Left lobe of liver (tissue), 2 donors: ENCODE measurements at regions not wholly inside any gene's neighbourhood (a gene's known extent, or its start where the extent isn't known, plus 50 kb on each side); places are given as distances from the start of the nearest gene placed in this dataset.
A peak's percentile ranks its signal among the peaks of the same experiment; 100 is the strongest.

Experiments used
- ATAC-seq: fragments of 200-7000 bp; cut with Tn5 transposase; one replicate; pipeline ENCODE4 v1.9.1; 2020; ENCODE audit warnings: mild to moderate bottlenecking, moderate library complexity
- DNase-seq: peaks from one replicate; pipeline ENCODE4 v3.0.0-alpha.2; 2020; ENCODE audit warnings: low spot score
- donor health status: DM: no; HTN: no; CAD: no; lungs with moderate emphysema.
- donor health status: DM: no; HTN: yes; CAD: no.

DNA sequence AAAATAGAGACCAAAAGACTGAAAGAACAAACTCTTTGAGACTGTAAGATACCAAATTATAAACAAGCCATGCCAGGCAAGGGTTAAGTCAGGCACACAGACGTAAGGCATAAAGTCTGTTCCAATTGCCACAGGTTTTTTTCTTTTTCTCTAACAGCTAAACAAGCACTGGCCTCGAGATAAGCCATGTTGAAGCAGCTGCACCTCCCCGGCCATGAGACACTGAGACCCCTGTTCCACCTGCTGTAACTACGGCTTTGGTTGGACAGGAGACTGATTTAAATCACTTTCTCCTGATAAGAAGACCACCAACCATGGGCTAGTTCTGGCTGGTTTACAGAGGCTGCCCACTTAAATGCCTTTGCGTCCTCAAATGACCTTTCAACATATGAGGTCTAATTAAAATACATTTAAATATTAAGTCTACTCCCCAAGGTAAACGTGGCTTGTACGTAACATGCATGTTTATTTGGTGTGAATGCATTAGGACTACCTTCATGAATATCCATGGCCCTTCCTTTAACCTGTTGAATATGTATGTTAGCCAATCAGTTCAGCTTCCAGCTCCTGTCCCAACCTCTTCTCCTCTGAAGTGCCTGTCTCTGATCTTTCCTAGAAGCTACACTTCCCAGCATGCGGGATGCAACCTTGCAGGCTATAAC is 117.2 kb downstream of the CMPK2 start:
- DNase-seq (no peak), ATAC-seq (no peak)

- ATAC-seq = no peak
- DNase-seq = no peak
Observed at GRCh38 chr2:6749962-6750361, 115.7 kb downstream of the CMPK2 start.

DNA sequence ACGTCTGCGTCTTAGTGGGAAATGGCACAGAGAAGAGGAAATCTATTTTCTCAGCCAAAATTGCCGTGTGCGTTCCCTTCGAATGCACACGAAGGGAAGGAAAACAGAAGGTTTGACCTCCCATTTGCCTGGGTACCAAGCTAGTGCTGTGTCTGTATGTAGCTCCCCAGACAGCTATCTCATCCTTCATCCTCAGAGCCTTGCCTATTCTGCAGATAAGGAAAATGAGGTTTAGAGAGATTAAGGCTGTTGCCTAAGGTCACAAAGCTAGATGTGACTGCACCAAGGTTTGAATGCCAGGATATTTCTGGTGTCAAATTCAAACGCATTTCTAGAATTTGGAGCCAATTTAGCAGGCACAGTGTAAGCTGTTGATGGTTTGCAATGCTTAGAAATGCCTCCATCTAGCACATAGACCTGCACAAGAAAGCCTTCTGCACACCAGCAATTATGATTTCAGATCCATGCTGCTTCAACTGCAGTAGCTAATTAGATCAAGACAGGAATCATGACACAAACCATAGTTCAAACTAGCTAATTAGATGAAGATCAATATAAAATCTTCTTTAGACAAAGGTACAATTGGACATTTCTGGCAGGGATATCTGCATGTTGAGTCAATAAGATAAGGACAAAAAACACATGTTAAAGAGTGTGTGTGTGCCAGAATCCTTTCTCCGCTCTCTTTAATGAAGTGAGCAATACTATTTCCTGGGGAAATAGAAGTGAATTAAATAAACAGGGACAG is 115.1 kb downstream of the CMPK2 start:
- ATAC-seq = no peak

DNA sequence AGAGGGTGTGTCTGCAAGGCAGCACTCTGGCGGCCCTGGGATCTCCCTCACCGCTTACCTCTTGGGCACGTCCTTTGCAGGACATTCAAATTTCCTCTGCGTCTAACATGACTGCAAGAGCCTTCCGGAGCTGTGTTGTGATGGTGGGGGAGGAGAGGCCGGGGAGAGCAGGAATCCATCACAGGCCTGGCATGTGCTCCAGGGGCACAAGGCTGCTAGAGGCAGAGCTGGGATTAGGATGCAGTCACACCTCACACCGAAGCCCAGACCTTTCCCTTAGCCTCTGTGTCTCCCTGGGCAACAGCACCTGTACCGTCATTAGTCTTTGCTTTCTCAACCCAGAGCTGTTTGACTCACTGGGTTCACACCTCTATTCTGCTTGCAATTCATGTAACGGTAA is 111.3 kb downstream of the CMPK2 start:
- ATAC-seq = no peak
- no peak for DNase-seq

More for the DNA sequence above, 115.1 kb downstream of the CMPK2 start:
- no peak for DNase-seq

- ATAC-seq = no peak
- no peak for DNase-seq
Observed at GRCh38 chr2:6755456-6755855, 110.3 kb downstream of the CMPK2 start.

DNA sequence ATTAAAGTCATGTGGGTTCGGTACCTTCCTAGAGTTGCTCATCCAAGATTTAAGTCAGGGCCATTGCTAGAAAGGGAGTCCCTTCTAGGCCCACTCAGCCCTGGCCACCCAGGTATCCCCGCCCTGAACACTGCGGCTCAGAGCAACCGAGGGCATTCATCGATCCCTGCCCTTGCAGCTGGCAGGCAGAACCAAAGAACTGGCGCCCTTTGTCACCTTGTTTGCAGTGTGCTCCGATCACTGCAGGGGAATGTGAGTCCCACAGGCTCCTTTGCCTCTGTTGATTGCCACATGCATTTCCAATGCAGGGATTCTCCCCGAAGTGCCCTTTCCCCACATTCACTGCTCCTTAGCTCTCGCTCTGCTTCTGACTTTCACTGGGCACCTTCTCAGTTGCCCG is 108.5 kb downstream of the CMPK2 start:
- DNase-seq (peak; percentile 79), ATAC-seq (peak; percentile 100)

DNA sequence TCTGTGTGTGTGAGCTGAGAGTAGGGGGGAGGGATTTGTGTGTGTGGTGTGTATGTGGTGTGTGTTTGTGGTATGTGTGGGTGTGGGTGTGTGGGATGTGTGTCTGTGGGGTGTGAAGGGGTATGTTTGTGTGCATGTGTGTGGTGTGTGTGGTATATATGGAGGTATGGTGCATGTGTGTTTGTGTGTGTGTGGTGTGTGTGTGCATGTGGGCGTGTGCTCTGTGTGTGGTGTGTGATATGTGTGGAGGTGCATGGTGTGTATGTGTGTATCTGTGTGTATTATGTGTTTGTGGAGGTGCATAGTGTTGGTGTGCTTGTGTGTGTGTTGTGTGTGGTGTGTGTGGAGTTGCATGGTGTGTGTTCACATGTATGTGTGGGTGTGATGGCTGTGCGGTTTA is 106.0 kb downstream of the CMPK2 start:
- DNase-seq (no peak), ATAC-seq (no peak)

- ATAC-seq (no peak), DNase-seq (no peak)
Observed at GRCh38 chr2:6760132-6760531, 105.6 kb downstream of the CMPK2 start.

DNA sequence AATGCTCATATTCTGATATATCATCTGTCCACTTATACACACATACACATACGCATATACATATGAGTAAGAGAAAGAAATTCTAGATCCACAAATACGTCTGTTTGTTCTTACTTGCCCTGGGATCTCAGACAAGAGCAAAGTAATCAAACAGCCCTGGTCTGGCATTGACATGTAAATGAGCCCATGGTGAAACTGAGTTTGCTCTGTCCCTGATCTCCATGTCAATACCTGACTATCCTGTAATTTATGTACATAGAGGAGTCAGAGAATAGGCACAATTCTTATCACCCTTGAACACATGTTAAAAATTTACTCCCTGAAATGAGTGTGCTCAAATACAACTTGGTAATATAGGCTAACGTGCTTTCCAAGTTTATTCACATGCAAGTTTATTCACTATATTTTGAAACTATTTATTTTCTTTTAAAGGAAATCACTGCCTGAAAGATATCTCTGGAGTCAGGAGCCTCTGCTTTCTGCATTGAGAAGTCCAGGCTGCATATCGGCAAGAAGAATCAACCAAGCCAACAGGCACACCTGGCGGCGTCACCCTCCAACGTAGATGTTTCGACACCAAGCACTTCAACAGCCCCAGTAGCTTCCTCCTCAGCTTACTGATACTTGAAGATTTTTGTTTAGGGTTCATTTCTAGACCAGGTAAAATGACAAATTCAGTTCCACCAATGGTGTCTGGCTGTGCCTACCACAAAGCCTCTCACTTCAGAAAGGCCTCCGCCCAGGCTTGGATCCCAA is 100.6 kb downstream of the CMPK2 start:
- no peak for DNase-seq
- no peak for ATAC-seq

- DNase-seq (no peak), ATAC-seq (no peak)
Observed at GRCh38 chr2:6769346-6769745, 96.4 kb downstream of the CMPK2 start.

GRCh38 chr2:6770006-6770405 is 95.7 kb downstream of the CMPK2 start:
- no peak for DNase-seq
- no peak for ATAC-seq

DNA sequence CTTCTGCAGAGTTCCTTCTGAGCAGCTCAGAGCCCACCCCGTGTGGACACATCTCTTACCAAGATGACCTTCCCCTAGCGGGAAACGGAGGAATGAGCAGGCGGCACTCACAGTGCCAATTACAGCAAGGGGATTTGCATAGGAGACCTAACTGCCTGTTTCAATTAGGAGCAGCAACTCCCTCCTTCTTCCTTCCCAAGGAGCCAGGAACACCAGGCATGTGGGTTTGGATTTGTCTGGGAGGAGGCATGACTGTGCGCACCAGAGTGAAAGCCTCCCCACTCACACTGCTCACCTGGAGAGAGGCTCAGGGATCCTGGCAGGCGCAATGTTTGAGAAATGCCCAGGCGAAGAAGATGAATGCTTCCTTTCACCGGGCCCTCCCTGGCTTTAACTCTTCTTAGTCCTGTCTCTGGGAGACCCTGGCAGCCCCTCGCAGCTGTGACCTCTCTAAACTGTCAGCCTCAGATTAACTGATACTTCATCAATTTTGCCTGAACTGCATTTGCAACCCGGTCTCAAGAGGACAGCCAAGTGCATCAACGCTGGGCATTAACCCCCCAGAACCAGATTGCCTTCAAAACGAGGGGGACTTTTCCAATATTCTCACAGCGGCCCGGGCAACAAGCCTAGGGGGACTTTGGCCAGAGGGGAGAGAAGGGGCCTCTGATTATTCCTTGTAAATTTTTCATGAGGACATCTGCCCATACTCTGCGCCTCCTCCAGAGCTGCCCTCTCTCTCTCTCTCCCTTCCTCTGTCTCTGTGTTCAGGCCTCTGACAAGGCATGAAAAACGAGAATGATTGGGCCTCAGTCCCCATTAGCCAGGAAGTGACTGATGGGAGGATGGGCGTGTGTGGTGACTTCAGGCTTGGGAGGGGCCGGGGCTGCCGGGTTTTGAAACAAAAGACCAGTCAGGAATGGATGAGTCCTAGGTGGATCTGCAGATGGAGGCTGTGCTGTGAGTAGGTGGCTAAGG is 93.8 kb downstream of the CMPK2 start:
- DNase-seq = no peak
- no peak for ATAC-seq

GRCh38 chr2:6773007-6773693 is 92.6 kb downstream of the CMPK2 start:
- ATAC-seq (peak; percentile 96), DNase-seq (peak; percentile 68)

DNA sequence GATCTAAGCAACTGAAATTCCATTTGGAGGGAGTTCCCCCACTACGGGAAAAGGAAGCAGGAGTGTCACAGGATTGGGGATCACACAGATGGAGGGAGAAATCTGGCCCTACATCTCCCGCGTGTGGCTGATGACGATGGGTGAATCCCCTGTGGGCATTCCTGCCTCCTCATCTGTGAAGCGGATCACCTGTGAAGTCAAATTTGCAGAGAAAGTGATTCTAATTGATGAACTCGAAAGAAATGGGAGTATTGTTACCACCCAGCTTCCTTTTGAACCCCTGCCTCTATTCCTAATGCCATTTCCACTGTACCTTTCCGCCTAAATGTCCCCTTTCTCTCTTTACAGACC is 92.0 kb downstream of the CMPK2 start:
- ATAC-seq (no peak), DNase-seq (no peak)

GRCh38 chr2:6776125-6776524 is 89.6 kb downstream of the CMPK2 start:
- DNase-seq = no peak
- ATAC-seq = no peak

DNA sequence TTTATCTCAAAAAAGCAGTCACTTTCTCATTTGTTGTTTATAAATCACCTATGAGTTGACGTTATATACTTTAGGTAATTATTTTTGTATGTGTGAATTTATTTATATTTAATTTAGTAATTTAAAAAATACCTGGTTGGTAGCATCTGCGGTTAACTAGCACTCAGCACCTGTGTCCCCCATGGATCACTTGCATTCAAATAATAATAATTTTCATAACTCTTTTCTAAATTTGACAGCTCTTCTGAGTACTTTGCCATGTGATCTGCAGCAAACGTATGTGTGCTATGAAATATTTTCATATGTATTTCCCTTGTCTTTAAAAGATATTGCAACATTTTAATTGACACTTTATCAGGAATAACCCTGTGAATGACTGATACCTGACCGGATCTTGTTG is 88.1 kb downstream of the CMPK2 start:
- ATAC-seq = no peak
- DNase-seq = no peak

DNA sequence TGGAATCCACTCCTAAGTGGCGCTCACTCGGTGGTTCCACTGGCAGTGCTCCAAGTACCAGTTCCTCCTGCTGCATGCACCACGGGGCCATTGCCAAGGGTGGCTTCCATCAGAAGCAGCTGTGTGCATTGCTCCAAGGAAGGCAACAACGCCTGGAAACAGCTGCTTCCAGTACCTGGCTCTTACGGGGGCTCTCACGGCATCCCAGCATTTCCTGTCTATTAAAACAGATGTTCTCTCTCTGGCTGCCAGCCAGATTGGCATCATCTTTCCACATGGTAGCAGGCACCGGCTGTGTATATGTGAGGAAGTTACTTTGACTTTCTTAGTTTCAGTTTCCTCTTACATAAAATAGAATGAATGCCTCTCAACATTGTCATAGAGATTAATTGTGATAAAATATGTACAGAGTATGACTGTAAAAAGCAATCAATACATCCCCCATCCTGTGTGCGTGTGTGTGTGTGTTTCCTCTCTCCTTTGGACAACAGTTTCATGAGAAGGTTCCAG is 84.9 kb downstream of the CMPK2 start:
- DNase-seq = no peak
- ATAC-seq = peak; percentile 26

GRCh38 chr2:6782517-6783237 is 83.0 kb downstream of the CMPK2 start:
- DNase-seq (peak; percentile 55), ATAC-seq (peak; percentile 61)

DNA sequence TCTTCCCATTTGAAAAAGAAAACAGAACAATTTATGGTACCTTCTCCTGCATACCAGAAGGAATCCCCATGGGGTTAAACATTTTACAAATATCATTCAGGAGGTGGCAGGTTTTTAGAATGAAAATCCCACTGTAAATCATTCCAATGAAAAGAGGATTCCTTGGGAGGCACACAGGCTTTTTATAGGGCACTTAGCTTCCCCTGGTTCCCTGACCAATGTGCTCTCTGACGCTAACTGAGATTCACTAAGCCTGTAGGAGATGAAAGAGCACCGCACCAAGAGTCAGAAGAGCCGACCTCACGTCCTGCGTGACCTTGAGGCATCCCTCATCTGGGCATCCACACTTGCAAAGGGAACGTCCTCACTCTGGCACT is 82.5 kb downstream of the CMPK2 start:
- no peak for ATAC-seq

More for the DNA sequence above, 82.5 kb downstream of the CMPK2 start:
- no peak for DNase-seq
